Nephron (organoid): ENCODE measurements at regions not wholly inside any gene's neighbourhood (a gene's known extent, or its start where the extent isn't known, plus 50 kb on each side); places are given as distances from the start of the nearest gene placed in this dataset.
A peak's percentile ranks its signal among the peaks of the same experiment; 100 is the strongest.

Source experiments
- H3K27ac Mint-ChIP-seq, 3 experiments: 2 replicates each; pipeline ENCODE4 v1.8.0; 2020; ENCODE audit warnings: mixed read lengths in 3 of 3, mild to moderate bottlenecking in 2 of 3, moderate library complexity in 1 of 3
- H3K27me3 Mint-ChIP-seq: 2 replicates; pipeline ENCODE4 v1.8.0; 2021; ENCODE audit warnings: low read depth, mild to moderate bottlenecking, moderate library complexity, mixed read lengths
- H3K36me3 Mint-ChIP-seq: 2 replicates; pipeline ENCODE4 v1.8.0; 2020; ENCODE audit warnings: low read depth, mixed read lengths
- H3K4me1 Mint-ChIP-seq: 2 replicates; pipeline ENCODE4 v1.8.0; 2020; ENCODE audit warnings: mixed read lengths
- H3K4me3 Mint-ChIP-seq, 3 experiments: 2 replicates each; pipeline ENCODE4 v1.8.0; 2020; ENCODE audit warnings: mild to moderate bottlenecking in 3 of 3, mixed read lengths in 3 of 3, moderate library complexity in 2 of 3
- H3K9me3 Mint-ChIP-seq: 2 replicates; pipeline ENCODE4 v1.8.0; 2020; ENCODE audit warnings: mixed read lengths
- TF ChIP-seq, protein P1 (sequence below), 3 experiments: fragments of 200-600 bp; sonication (generic); IDR thresholded peaks; one replicate each; pipeline ENCODE4 v1.5.0; 2021; ENCODE audit warnings: antibody characterized with exemption in 3 of 3; ENCODE audit not compliant: unreplicated experiment in 3 of 3

GRCh38 chr6:112931832-112932231, 584.7 kb downstream of the RFPL4B start:
- Mint-ChIP-seq H3K27me3 (no peaks in the 10 kb centered on the region), H3K9me3 (peaks cover 2% of the 10 kb centered on the region), H3K4me3 (no peak overlapping the region), H3K27ac (peak overlapping the region; percentile 22 to 75 (median 67)), H3K36me3 (no peaks in the 10 kb centered on the region), H3K4me1 (peaks cover 23% of the 10 kb centered on the region)
- TF ChIP-seq, protein P1, sequence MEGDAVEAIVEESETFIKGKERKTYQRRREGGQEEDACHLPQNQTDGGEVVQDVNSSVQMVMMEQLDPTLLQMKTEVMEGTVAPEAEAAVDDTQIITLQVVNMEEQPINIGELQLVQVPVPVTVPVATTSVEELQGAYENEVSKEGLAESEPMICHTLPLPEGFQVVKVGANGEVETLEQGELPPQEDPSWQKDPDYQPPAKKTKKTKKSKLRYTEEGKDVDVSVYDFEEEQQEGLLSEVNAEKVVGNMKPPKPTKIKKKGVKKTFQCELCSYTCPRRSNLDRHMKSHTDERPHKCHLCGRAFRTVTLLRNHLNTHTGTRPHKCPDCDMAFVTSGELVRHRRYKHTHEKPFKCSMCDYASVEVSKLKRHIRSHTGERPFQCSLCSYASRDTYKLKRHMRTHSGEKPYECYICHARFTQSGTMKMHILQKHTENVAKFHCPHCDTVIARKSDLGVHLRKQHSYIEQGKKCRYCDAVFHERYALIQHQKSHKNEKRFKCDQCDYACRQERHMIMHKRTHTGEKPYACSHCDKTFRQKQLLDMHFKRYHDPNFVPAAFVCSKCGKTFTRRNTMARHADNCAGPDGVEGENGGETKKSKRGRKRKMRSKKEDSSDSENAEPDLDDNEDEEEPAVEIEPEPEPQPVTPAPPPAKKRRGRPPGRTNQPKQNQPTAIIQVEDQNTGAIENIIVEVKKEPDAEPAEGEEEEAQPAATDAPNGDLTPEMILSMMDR (IDR thresholded peaks at IDR 0.05; ENCODE audit: unreplicated experiment in 3 of 3) = no peak

DNA sequence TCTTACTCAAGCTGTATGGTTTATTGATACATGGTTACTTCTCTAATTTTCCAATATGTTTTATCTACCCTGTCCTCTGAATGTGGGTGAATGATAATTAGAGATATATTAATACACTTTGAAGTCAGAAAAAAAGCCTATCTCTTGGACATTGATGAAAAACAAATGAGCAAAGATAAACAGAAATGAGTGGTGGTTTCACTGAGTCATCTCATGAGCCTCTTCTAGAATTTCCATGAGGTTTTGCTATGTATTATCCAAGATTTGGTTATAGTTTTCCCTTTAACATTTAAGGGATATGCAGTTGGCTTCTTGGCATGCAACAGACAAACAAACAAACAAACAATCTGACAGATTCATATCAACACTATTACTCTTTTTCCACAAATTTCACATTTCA, 586.8 kb downstream of the RFPL4B start:
- H3K27ac Mint-ChIP-seq = no peak overlapping the region
- H3K4me3 Mint-ChIP-seq = no peak overlapping the region
- TF ChIP-seq, protein P1 (IDR thresholded peaks at IDR 0.05; ENCODE audit: unreplicated experiment in 3 of 3) = no peak
- no peaks in the 10 kb centered on the region for H3K9me3 Mint-ChIP-seq
- no peaks in the 10 kb centered on the region for H3K36me3 Mint-ChIP-seq
- H3K27me3 Mint-ChIP-seq = no peaks in the 10 kb centered on the region
- peaks cover 11% of the 10 kb centered on the region for H3K4me1 Mint-ChIP-seq

- H3K4me1 Mint-ChIP-seq = peaks cover 9% of the 10 kb centered on the region
- H3K36me3 Mint-ChIP-seq = no peaks in the 10 kb centered on the region
- no peaks in the 10 kb centered on the region for H3K27me3 Mint-ChIP-seq
- TF ChIP-seq, protein P1 (IDR thresholded peaks at IDR 0.05; ENCODE audit: unreplicated experiment in 3 of 3) = no peak
- H3K27ac Mint-ChIP-seq = no peak overlapping the region
- H3K4me3 Mint-ChIP-seq = no peak overlapping the region
- H3K9me3 Mint-ChIP-seq = no peaks in the 10 kb centered on the region
These were observed 587.5 kb downstream of the RFPL4B start for GRCh38 chr6:112934433-112935327.

DNA sequence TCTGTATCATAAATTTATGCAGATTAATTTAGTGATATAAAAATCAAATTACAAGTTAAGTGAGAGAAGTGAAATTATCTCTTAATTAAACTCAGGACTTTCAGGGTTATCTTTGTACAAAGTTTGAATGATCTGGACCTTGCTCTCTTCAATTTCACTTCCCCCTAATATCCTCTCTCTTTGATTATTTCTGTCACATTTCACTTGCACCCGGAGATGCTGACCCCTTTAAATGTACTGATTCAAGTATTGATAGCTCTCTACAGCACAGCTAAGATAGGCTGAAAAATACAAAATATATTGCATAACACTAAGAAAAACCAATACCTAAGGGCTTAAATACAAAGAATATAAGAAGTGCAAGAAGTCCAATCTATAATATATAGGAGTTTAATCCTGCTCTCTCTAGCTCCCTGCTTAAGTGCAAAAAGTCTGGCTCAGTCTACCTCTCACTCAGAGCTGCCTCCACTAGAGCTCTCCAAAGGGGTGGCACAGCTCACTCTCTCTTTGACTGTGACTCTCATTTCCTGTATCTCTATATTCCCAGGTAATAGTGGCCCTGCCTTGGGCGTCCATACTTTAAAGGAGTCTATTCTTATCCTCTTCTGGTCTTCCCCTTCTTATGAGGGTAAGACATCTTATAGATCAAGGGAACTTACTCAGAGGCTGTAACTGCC, 588.4 kb downstream of the RFPL4B start:
- Mint-ChIP-seq H3K27me3 (no peaks in the 10 kb centered on the region), H3K4me1 (peaks cover 11% of the 10 kb centered on the region), H3K4me3 (no peak overlapping the region), H3K9me3 (no peaks in the 10 kb centered on the region), H3K27ac (no peak overlapping the region), H3K36me3 (no peaks in the 10 kb centered on the region)
- TF ChIP-seq, protein P1 (IDR thresholded peaks at IDR 0.05; ENCODE audit: unreplicated experiment in 3 of 3) = no peak

GRCh38 chr6:112936079-112936472, 588.9 kb downstream of the RFPL4B start:
- no peaks in the 10 kb centered on the region for H3K36me3 Mint-ChIP-seq
- no peak overlapping the region for H3K4me3 Mint-ChIP-seq
- no peaks in the 10 kb centered on the region for H3K9me3 Mint-ChIP-seq
- TF ChIP-seq, protein P1 (IDR thresholded peaks at IDR 0.05; ENCODE audit: unreplicated experiment in 3 of 3) = no peak
- no peak overlapping the region for H3K27ac Mint-ChIP-seq
- H3K27me3 Mint-ChIP-seq = no peaks in the 10 kb centered on the region
- H3K4me1 Mint-ChIP-seq = peaks cover 11% of the 10 kb centered on the region
